Muscle layer of colon (tissue), 2 donors: ENCODE measurements at regions not wholly inside any gene's neighbourhood (a gene's known extent, or its start where the extent isn't known, plus 50 kb on each side); places are given as distances from the start of the nearest gene placed in this dataset.

Source experiments
- H3K27ac ChIP-seq: one replicate; pipeline ENCODE4 v1.7.0; 2013; ENCODE audit warnings: low read depth, mild to moderate bottlenecking, low read length, moderate library complexity
- H3K27me3 ChIP-seq, 2 donors: one replicate each; pipeline ENCODE4 v1.7.0; 2013; ENCODE audit warnings: low read length in 2 of 2, mild to moderate bottlenecking in 2 of 2; ENCODE audit not compliant: insufficient read depth in 2 of 2, control insufficient read depth in 1 of 2
- H3K36me3 ChIP-seq: one replicate; pipeline ENCODE4 v1.7.0; 2013; ENCODE audit warnings: mild to moderate bottlenecking, low read length; ENCODE audit not compliant: insufficient read depth
- H3K4me1 ChIP-seq: one replicate; pipeline ENCODE4 v1.7.0; 2013; ENCODE audit warnings: mild to moderate bottlenecking, low read length; ENCODE audit not compliant: insufficient read depth
- H3K4me3 ChIP-seq, 2 donors: one replicate each; pipeline ENCODE4 v1.7.0; 2013; ENCODE audit warnings: low read length in 2 of 2, low read depth in 1 of 2, mild to moderate bottlenecking in 1 of 2, moderate library complexity in 1 of 2
- H3K9ac ChIP-seq: one replicate; pipeline ENCODE4 v1.7.0; 2013; ENCODE audit warnings: low read length
- H3K9me3 ChIP-seq: one replicate; pipeline ENCODE4 v1.7.0; 2013; ENCODE audit warnings: mild to moderate bottlenecking, low read length
- donor health status: abdominal sarcoma.
- donor health status: Adenocarcinoma of cecum.

DNA sequence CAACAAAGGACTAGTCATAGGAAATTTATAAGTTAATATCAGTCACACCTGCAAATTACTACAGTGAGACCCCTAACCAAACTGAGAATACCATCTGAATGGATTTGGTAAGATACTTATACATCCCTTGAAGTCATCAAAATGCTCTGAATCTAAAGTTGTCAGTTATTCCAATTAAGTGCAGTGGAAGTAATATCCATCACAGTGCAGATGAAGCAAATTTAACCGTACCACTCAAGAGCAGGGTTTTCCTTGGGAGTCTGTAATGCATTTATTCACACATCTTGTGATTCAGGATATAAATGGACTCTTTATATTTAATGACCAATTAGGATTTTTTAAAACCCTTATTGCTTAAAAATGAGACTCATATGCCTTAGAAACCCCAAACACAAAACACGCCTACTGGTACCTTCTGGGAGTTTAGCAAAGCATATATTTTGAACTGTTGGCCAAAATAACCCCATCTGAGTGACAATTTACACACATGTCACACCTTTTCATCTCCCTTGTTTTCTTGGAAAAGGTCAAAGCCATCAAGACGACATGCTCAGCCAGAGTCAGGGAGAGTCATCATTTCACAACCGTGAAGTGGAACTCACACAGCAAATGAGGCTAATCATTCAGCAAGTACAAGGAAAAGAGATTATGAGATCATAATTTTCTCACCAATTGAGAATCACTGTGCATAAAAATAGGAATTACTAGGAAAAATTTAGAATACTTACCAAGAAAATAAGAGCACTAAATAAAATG is 303.7 kb downstream of the HNRNPD start:
- no peaks in the 10 kb centered on the region for H3K4me1 ChIP-seq
- no peaks in the 10 kb centered on the region for H3K27me3 ChIP-seq
- no peak overlapping the region for H3K9ac ChIP-seq

GRCh38 chr4:82063017-82063416 is 310.8 kb downstream of the HNRNPD start:
- H3K27ac ChIP-seq: no peak overlapping the region
- H3K9me3 ChIP-seq: no peaks in the 10 kb centered on the region
- no peak overlapping the region for H3K9ac ChIP-seq
- H3K4me1 ChIP-seq: no peaks in the 10 kb centered on the region
- no peak overlapping the region for H3K4me3 ChIP-seq
- no peaks in the 10 kb centered on the region for H3K36me3 ChIP-seq
- H3K27me3 ChIP-seq: no peaks in the 10 kb centered on the region

More for the DNA sequence above, 303.7 kb downstream of the HNRNPD start:
- Histone ChIP-seq H3K9me3 (no peaks in the 10 kb centered on the region), H3K36me3 (no peaks in the 10 kb centered on the region), H3K27ac (no peak overlapping the region), H3K4me3 (no peak overlapping the region)

GRCh38 chr4:82057990-82058544 is 315.7 kb downstream of the HNRNPD start:
- Histone ChIP-seq H3K36me3 (no peaks in the 10 kb centered on the region), H3K27me3 (no peaks in the 10 kb centered on the region), H3K9me3 (no peaks in the 10 kb centered on the region), H3K9ac (no peak overlapping the region), H3K4me1 (no peaks in the 10 kb centered on the region), H3K4me3 (no peak overlapping the region), H3K27ac (no peak overlapping the region)

GRCh38 chr4:82055156-82055555 is 318.6 kb downstream of the HNRNPD start:
- Histone ChIP-seq H3K9ac (no peak overlapping the region), H3K4me3 (no peak overlapping the region), H3K4me1 (no peaks in the 10 kb centered on the region), H3K27ac (no peak overlapping the region), H3K36me3 (no peaks in the 10 kb centered on the region), H3K27me3 (no peaks in the 10 kb centered on the region), H3K9me3 (no peaks in the 10 kb centered on the region)

DNA sequence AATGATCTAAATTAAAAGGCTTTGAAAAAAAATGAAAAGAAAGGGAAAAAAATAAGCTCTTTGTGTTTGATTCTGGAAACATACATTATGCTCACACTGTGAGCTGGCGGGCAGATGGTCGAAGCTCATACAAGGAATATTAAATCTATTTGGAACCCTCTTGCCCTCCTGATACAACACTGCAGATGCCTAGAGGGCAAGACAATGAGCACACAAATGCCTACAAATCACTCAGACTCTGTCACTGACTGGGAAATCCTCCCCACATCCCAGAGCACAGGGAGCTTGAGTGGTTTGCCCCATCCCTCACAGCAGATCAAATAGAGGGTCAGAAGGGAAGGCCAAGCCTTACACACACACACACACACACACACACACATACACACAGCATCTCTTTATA is 320.4 kb downstream of the HNRNPD start:
- Histone ChIP-seq H3K9me3 (no peaks in the 10 kb centered on the region), H3K4me3 (no peak overlapping the region), H3K36me3 (no peaks in the 10 kb centered on the region), H3K27ac (no peak overlapping the region), H3K27me3 (no peaks in the 10 kb centered on the region), H3K4me1 (no peaks in the 10 kb centered on the region), H3K9ac (no peak overlapping the region)

DNA sequence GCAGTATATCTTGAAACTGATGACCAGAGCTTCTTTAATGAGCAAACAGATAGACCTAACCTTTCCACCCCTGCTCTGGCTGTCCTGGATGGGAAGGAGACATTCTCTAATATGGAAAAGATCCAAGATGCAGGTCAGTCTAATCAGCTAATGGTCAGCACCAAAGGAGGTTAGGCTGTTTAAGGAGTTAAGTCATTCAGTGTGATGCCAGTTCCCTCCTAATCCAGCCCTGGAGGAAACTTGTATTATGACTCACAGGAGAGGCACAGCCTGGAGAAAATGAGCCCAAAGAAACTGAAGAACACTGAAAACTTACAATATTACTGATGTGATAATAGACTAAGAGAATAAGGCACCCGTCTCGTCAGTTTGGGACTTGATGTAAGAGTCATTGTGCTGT is 323.0 kb downstream of the HNRNPD start:
- H3K4me1 ChIP-seq: no peaks in the 10 kb centered on the region

DNA sequence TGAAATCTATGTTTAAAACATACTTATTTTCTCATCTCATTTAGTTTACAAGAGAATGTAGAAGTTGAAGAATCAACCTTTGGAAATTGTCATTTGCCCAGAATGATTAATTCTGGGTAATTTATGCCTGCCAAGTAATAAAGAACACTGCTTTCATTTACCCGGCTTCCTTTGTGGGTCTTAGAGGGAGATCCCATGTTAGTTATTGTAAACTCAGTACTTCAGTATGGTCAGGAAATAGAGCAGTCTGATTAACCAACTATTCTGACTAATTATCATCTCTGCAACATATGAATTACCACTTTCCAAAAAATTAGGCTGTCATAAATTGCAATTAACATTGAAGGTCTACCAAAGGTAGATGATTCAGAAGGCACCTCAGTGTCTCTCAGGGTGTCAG is 324.5 kb downstream of the HNRNPD start:
- Histone ChIP-seq H3K9ac (no peak overlapping the region), H3K9me3 (no peaks in the 10 kb centered on the region), H3K36me3 (no peaks in the 10 kb centered on the region), H3K27ac (no peak overlapping the region), H3K4me3 (no peak overlapping the region), H3K27me3 (peaks cover 8 to 21% of the 10 kb centered on the region in 2 donors), H3K4me1 (no peaks in the 10 kb centered on the region)

More for the DNA sequence above, 323.0 kb downstream of the HNRNPD start:
- H3K36me3 ChIP-seq: no peaks in the 10 kb centered on the region
- no peak overlapping the region for H3K27ac ChIP-seq
- no peak overlapping the region for H3K4me3 ChIP-seq
- H3K9ac ChIP-seq: no peak overlapping the region
- H3K27me3 ChIP-seq: peaks cover 0 to 12% of the 10 kb centered on the region in 2 donors
- H3K9me3 ChIP-seq: no peaks in the 10 kb centered on the region

- no peak overlapping the region for H3K27ac ChIP-seq
- peaks cover 8 to 31% of the 10 kb centered on the region in 2 donors for H3K27me3 ChIP-seq
- H3K4me1 ChIP-seq: no peaks in the 10 kb centered on the region
- H3K9ac ChIP-seq: no peak overlapping the region
- H3K4me3 ChIP-seq: no peak overlapping the region
- H3K36me3 ChIP-seq: no peaks in the 10 kb centered on the region
- H3K9me3 ChIP-seq: no peaks in the 10 kb centered on the region
These were observed 326.1 kb downstream of the HNRNPD start for GRCh38 chr4:82047731-82048130.

DNA sequence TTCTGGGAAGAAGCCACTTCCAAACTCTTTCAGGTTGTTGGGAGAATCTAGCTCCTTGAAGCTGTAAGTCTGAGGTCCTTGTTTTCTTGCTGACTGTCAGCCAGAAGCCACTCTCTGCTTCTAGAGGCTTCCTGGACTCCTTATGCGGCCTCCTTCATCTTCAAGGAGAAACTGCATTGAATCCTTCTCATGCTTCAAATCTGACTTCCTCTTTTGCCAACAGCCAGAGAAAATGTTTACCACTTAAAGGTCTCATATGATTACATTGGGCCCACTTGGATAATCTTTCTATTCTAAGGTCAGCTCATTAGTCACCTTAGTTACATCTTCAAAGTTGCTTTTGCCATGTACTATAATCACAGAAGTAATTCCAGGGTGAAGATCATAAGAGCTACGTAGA is 327.0 kb downstream of the HNRNPD start:
- H3K9me3 ChIP-seq: no peaks in the 10 kb centered on the region
- H3K36me3 ChIP-seq: no peaks in the 10 kb centered on the region
- peaks cover 8 to 31% of the 10 kb centered on the region in 2 donors for H3K27me3 ChIP-seq
- H3K4me3 ChIP-seq: no peak overlapping the region
- H3K4me1 ChIP-seq: no peaks in the 10 kb centered on the region
- no peak overlapping the region for H3K27ac ChIP-seq
- H3K9ac ChIP-seq: no peak overlapping the region

GRCh38 chr4:82045267-82045666 is 328.5 kb downstream of the HNRNPD start:
- H3K9me3 ChIP-seq: no peaks in the 10 kb centered on the region
- H3K4me1 ChIP-seq: no peaks in the 10 kb centered on the region
- H3K4me3 ChIP-seq: no peak overlapping the region
- no peaks in the 10 kb centered on the region for H3K36me3 ChIP-seq
- no peak overlapping the region for H3K9ac ChIP-seq
- peaks cover 8 to 31% of the 10 kb centered on the region in 2 donors for H3K27me3 ChIP-seq
- H3K27ac ChIP-seq: no peak overlapping the region

DNA sequence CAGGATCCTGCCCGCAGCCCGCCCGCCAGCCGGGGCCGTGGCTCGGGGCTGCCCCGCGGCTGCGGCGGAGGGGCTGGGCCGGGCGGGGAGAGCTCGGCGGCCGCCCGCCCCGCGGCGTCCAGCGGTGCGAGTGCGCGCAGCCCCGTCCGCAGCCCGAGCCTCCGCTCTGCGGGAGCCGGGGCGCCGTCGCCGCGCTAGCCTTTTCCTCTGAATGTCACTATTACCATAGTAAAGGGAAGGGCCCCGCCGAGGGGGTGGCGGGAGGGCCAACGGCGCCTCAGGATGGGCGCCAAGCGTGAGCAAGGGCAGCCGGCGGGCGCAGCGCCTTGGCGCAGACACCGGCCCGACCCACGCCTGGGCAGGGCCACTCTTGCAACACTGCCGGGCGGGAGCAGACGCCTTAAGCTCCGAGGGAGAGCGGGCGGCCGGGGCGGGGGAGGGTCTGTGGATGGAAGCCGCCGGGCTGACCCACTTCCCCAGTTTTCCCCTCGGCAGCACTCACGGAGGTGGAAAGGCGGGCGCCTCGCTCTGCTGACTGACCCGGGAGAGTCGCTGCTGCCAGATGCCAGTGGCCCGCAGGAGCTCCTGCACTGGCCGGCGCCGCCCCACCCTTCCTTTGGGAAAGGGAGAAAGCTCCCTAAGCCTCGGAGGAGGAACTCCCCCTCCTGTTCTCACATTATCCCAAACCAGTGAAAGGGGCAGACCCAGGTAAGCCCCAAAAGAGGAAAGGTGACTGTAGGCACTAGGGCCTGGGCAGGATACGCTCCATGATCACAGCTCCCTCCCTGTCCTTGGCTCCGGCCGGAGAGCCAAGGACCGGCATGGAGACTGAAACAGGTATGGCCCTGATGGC is 329.4 kb downstream of the HNRNPD start:
- H3K27me3 ChIP-seq: peaks cover 8 to 31% of the 10 kb centered on the region in 2 donors
- no peaks in the 10 kb centered on the region for H3K36me3 ChIP-seq
- no peaks in the 10 kb centered on the region for H3K9me3 ChIP-seq
- no peak overlapping the region for H3K27ac ChIP-seq
- no peaks in the 10 kb centered on the region for H3K4me1 ChIP-seq
- H3K4me3 ChIP-seq: peak overlapping the region in 1 of 2 donors; percentile 68
- no peak overlapping the region for H3K9ac ChIP-seq
